AG08396 (cell line): ENCODE measurements at regions not wholly inside any gene's neighbourhood (a gene's known extent, or its start where the extent isn't known, plus 50 kb on each side); places are given as distances from the start of the nearest gene placed in this dataset.
"Not testable (repeated sequence)": the region's sequence is repeated elsewhere in the genome, so short reads cannot be mapped to it uniquely, and the experiment has no call there.

ENCODE experiments used
- DNase-seq: peaks from one replicate; pipeline ENCODE4 v3.0.0; 2012; ENCODE audit warnings: low spot score, mixed read lengths

DNA sequence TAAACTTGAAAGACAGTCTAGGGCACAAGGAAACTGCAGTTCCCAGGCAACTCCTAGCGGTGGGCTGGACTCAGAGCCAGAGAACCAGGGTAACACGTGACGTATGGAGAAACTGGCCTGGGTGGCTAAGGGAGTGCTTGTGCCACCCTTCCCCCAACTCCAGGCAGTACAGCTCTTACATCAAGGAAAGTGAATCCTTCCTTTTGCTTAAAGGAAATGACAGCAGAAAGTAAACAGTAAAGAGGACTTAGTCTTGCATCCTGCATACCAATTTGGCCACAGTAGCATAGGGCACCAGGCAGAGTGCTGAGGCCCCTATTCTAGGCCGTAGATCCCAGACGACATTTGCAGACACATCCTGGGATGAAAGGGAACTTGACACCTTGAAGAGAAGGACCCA is 322.8 kb downstream of the CD109 start:
- no peak for DNase-seq

DNA sequence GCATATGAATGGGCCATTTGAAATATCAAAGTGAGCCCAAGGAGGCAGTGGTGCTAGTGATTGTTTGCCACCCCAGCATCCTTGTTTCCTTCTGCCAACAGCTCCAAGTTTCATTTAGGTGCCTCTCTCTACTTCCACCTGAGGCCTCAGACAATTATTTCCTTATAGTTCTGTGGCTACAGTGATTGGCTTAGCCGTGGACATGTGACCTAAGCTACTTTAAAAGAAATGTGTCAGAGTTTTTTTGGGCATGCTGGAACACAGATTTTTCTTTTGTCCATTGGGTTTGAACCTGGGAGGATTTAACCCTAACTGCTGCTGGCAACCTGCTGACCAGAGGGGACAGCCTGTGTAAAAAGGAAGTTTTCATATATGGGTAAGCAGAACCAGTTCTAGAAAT is 319.4 kb downstream of the CD109 start:
- DNase-seq = no peak

DNA sequence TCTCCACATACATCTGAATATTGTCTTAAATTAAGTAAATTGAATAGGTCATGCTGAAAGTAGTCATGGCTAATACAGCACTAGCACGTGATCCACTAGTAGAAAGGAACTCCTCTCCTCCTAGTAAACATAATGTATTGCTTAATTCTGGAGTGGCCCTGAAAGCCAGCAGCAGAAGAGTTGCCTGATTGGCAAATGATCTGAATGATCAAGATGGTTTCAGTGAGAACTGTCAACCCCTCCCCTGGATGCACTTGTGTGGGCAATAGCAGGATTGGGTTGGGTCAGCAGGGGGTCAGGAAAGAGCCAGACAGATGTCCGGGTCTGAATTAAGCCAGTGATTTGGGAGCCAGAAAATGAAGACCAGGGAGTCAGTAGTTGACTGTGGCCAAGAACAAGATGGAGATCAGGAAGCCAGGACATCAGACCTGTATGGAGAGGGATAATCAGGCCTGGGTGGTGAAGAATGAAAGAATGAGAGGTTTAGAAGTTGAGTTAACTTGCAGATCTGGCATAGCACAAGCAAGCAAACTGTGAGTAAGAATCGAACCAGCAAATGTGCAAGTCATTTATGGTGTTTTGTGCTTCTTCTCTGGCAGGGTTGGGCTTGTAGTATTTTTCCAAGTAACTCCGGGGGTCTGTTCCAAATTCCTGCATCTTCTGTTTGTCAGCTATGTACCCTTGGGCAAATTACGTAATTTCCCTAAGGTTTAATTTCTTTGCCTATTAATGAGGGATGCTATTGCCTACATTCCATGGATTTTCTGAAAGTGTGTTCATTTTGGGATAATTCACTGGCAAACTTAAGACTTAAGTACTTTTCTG is 304.9 kb downstream of the CD109 start:
- peak; percentile 20 for DNase-seq

DNA sequence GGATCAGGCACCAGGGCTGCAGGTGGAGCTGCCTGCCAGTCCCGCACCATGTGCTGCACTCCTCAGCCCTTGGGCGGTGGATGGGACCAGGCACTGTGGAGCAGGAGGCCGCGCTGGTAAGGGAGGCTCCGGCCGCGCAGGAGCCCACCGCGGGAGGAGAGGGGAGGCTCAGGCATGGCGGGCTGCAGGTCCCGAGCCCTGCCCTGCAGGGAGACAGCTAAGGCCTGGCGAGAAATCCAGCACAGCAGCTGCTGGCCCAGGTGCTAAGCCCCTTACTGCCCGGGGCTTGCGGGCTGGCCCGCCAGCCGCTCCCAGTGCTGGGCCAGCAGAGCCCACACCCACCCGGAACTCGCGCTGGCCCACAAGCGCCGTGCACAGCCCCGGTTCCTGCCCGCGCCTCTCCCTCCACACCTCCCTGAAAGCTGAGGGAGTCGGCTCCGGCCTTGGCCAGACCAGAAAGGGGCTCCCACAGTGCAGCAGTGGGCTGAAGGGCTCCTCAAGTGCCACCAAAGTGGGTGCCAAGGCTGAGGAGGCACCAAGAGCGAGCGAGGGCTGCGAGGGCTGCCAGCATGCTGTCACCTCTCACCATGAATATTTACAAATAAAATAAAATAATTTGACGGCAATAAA is 294.7 kb downstream of the CD109 start:
- DNase-seq = not testable (repeated sequence)

DNA sequence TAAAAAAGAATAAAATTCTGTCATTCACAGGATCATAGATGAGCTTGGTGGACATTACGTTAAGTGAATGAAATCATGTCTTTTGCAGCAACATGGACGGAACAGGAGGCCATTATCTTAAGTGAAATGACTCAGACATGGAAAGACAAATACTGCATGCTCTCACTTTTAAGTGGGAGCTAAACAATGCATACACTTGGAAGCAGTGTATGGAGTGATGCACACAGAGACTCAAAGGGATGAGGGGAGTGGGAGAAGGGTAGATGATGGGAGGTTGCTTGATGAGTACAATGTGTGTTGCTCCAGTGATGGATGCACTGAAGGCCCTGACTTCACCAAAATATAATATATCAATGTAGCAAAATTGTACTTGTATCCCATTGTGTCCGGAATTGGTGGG is 293.4 kb downstream of the CD109 start:
- DNase-seq = no peak

DNA sequence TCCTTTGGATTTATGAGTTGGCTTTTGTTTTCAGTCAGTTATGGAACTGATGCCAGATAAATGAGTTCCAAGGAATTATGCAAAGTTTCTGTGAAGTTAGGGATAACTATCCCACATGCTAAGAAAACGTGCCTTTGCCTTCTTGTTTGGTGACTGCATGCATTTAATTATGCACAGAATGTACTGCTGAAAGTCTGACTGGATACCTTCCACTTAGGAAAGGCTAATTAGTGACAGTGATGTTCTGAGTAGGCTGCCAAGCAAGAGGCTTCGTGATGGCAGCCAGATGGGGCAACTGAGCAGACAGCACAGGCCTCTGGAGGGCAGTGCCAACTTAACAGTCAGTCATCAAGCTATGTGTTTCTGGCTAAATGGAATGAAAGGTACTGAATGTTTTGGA is 289.9 kb downstream of the CD109 start:
- peak; percentile 43 for DNase-seq

DNA sequence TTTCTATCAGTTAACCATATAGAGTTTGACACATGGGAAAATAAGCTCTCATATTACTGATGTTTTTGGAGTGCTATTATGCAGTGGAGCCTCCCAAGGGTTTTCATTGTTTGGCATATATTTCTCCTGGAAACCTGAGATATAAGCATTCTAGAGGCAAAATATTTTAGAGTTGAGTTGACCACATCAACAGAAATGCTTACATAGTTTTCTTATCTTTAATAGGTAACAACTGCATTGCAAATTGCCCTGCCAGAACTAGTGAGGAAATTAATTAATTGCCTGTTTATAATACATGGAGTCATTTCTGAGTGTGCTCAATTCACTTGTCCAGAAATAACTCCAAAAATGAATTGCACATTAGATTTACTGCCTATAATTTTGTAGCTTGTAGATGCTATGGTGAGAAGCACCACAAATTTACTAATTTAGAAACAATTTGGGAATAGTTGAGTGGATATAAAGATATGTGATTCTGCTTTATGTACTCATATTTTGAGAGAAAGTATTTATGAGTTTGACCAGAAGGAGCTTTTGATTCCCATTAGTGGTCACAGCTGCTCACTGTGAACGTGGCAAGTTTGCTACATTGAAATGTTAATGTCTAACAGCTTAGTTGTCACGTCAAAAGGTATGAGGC is 288.7 kb downstream of the CD109 start:
- DNase-seq = no peak

DNA sequence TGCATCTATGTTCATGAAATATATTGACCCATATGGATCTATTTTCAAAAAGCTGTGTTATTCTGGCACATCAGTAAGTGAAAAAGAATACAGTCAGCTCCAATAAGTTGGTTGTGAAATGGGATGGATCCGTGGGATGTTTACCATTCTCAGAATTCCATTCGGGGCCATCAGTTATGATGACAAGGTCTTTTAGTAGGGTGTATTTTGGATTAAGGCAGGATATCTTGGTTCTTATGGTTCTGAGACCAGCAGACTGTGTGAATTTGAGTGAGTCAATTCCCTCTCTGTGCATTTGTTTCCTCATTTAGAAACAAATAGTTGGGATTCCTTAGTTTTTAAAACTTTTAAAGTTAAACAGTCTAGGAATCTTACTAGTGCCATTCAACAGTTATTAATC is 287.4 kb downstream of the CD109 start:
- peak; percentile 42 for DNase-seq

DNA sequence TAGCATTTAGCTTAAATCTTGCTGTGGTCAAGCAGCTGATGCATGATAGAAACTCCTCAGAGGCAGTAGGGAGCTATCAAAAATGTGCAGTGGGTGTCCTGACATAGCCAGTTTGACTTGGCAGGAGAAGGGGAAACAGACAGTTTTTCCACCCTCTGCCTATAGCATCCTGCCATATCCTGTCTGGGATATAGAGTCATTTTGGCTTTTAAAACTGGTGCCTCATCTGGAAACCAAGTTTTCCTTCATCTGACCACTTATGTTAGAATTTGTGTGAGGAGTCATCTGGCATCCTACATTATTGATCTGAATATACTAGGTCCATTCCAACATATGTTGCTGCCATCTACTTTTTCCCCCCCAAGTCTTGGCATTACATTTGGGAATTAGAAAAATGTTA is 284.1 kb downstream of the CD109 start:
- no peak for DNase-seq

DNA sequence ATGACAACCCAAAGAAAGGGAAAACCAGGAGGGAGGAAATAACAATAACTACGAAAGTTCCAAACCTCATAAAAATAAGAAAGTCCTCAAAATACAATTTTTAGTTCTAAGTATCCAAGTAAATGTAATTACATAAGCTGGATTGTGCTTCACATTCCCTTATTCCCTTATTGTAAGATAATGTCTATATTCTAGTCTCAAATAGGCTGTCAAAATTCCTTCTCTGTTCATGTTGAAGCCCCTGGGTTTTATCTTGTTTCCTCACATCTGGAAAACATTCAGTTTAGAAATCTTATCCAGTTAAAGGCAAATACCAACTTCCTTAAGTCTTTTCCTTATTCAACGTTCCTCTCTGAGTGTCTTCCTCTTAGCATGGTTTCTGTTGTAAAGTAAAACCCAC is 282.3 kb downstream of the CD109 start:
- no peak for DNase-seq

DNA sequence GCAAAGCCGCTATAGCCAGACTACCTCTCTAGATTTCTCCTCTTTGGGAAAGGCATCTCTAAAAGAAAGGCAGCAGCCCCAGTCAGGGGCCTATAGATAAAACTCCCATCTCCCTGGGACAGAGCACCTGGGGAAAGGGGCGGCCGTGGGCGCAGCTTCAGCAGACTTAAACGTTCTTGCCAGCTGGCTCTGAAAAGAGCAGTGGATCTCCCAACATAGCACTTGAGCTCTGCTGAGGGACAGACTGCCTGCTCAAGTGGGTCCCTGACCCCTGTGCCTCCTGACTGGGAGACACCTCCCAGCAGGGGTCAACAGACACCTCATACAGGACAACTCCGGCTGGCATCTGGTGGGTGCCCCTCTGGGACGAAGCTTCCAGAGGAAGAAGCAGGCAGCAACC is 276.5 kb downstream of the CD109 start:
- not testable (repeated sequence) for DNase-seq

DNA sequence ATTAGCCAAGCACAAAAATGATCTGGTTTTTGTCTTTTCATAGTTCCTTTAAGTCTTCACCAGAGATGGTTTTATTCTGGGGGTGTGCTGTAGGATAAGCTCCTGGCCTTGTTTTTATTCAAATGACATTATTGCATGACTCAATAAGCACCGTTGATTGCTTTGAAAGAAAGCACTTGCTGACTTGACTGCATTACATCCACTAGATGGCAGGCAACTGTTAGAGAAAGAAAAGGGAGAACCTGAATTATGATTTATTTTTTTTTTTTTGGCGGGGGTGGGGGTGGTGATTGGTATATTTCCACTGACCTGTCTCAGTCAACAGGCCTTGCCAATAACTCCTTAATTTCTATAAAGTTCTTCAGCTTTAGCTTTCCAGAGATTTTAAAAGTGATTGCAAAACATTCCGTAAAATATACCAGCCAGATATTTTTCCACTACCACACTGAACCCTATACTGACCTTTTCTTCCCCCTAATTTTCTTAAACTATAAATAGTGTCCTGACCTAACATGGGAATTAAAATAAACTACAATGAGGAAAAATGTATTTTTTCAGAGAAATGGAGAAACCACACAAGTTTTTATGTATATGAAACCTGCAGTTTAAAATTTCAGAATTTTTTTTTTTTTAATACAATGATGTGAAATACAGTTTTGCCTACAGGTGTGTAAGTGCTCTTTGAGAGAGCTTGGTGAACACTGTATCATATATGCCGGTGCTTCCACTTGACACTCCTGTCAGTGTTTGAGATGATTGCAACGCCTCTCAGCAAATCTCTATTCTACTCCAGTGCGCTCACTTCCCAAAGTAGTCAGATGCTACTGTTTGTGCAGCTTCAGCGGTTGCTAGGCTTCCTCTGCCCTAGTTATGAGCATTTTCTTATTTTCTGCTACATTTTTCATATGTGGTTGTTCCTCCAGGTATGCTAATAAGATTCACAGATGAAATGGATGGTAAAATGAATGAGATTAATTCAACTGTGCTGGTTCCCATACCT is 274.3 kb downstream of the CD109 start:
- peak; percentile 58 for DNase-seq

DNA sequence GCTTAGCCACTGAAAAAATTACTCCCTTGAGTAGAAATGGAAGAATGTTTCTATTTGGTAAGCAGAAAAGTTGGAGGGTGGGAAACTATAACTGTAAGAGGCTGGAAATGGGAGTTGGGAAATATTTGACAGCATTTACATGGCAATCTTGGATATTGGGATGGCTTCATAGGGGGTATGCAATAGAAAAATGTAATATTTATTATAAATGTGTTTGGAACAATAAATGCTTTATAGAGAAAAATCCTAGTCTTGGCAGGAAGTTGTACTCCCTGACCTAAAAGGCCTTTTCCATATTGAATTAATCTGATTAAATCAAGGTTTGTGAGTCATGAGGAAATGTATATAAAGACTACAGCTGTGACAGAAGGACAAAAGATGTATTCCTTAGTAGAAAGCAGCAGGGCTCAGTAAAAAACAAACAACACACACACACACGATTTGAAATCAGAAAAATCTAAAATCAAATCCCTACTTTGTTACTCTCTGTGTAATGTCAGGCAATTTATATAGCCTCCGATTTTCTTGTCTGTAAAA is 272.3 kb downstream of the CD109 start:
- no peak for DNase-seq

DNA sequence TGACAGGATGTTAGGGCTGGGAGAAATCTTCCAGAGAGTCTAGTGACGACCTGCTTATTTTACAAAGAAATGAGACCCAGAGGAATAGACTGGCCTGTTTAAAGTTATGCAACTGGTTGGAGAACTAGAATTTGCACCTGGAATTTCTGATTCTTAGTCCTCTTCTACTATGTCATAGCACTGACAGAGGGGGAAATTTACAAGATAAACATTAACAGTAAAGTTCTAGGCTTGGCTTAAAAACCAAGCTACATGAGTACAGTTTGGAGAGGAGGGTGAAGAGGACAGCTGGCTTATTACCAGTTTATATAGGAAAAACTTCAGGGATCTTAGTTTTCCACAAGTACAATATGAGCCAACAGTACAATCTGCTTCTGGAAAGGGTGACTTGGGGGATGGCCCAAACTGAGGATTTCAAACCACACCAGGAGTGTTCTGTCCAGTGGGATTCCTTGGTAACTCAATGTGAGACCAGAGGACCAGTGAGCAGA is 269.6 kb downstream of the CD109 start:
- DNase-seq = no peak

DNA sequence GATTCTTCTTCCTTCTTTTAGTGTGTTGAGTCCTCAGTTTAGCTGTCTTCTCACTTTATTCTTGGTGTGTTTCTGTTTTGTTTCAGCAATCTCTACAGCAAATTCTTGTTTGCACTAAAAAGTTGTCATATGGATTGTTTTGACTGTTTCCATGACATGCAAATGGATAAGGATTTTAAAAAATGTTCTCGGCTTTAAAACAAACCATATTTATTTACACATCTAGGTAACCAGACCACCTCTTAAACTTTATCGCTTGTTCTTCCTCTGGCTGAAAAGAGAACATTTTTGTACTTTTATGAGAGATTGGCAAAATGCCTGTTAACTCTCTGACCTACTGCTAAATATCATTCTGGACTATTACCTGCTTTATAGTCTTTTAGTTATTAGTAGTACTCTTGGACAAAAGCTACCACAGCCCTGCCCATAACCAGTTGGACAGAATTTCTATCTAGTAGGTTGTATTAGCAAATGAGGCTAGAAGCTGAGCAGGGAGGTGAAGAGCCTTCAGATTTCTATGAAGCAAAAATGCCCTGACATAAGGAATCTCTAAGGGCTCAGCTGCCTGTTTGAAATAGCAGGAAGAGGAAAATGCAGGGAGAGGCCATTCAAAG is 268.3 kb downstream of the CD109 start:
- DNase-seq = no peak

DNA sequence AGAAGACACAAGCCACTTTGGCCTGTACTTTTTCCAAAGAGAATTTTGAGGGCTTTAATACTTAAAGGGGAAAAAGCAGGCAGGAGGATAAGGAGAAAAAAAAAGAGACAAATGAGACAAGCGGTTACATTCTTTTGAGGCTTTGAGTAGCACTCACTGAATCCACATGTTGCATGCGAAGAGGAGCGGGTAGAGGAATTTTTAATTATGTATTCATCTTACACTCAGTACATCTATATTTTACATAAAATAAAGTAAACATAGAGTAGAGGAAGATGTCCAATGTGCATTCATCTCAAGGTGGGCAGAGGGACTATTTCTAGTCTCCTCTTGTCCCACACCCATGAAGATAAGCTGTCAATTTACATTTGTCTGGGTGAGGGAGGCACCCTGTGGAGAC is 266.9 kb downstream of the CD109 start:
- no peak for DNase-seq

DNA sequence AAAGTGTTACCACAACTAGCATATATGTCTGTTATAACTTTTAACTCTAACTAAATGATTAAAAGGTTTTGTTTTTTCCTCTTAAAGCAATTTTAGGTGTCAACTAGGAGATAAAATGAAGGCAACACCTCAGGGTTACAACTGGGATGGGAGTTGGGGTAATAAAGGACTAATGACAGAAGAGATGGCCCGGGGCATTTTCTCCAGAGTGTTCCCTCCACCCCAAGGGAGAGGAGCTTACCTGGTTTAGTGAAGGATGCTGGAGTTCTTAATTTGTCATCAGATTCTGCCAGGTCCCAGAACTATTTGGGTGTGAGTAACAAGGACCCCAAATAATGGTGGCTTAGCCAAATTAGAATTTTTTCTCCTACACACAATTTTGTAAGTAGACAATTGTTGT is 260.3 kb downstream of the CD109 start:
- DNase-seq = no peak

DNA sequence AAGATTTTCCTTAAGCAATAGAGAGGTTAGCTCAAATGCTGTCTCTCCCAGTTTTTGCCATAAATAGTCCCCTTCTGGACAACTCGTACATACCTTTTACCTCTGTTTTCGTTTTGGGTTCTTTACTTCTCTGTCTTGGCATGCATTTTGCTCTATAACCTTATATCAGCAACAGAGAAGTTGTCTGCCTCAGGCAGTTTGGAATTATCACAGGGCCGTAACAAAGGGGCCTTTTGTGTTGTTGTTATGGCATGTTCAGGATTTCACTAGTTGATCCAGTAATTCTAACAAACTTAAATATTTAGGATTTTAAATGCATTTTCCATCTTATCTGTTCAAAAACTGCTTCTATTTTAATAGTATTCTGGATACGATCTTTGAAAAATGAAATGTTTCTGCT is 259.8 kb downstream of the CD109 start:
- DNase-seq = no peak

DNA sequence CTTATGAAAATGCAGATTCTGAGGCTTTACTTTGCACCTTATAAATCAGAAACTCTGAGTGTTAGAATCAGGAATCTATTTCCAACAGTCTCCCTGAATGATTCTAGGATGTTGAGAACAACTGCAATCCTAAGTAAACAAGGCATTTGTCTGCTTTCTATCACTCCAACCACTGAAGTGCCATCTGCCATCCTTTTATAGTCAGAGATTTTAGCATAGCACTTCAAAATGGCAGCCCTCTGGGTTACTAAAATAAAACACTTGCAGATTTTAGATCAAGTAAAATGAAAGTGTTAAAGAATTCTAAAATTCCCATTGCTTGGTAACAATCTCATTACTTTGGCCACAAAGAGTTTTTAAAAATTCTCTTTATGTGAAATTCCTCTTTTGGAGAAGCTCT is 258.9 kb downstream of the CD109 start:
- no peak for DNase-seq

DNA sequence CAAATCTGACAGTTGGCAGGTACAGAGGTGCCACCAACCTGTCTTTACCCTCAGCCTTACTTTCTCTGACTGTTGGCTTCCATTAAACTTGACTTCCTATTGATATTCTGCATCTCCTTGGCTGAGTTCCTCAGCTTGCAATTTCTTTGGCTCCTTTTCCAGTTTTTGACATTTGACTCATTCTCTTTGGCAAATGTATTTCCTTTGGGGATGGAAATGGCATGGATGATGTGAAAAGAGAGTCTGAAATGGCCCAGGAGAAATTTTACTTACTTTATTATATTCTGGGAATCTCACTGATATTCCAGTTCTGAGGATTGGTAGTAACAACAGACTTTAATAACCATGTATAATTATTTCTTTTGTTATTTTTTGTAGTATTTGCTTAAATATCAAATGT is 255.2 kb downstream of the CD109 start:
- no peak for DNase-seq
